ENCODE measurements at regions not wholly inside any gene's neighbourhood (a gene's known extent, or its start where the extent isn't known, plus 50 kb on each side); places are given as distances from the start of the nearest gene placed in this dataset.

- DNase-seq (ENCODE audit: low spot score): no peak
Measured at GRCh38 chr3:24843955-24844354, 349.3 kb upstream of the THRB start.

GRCh38 chr3:24845524-24846155 is 351.0 kb upstream of the THRB start:
- no peak for DNase-seq (ENCODE audit: low spot score)

GRCh38 chr3:24846286-24846860 is 351.7 kb upstream of the THRB start:
- DNase-seq (ENCODE audit: low spot score): no peak

- DNase-seq (ENCODE audit: low spot score): no peak
Measured at GRCh38 chr3:24850245-24850644, 355.6 kb upstream of the THRB start.

- DNase-seq (ENCODE audit: low spot score): no peak
Measured at GRCh38 chr3:24853685-24854490, 359.2 kb upstream of the THRB start.

- DNase-seq (ENCODE audit: low spot score): no peak
Measured at GRCh38 chr3:24854748-24855147, 360.1 kb upstream of the THRB start.

- no peak for DNase-seq (ENCODE audit: low spot score)
Measured at GRCh38 chr3:24857945-24858344, 363.3 kb upstream of the THRB start.

GRCh38 chr3:24863215-24863614 is 368.6 kb upstream of the THRB start:
- no peak for DNase-seq (ENCODE audit: low spot score)

GRCh38 chr3:24867783-24868182 is 373.1 kb upstream of the THRB start:
- DNase-seq (ENCODE audit: low spot score): peak; percentile 10

- DNase-seq (ENCODE audit: low spot score): no peak
Measured at GRCh38 chr3:24881239-24881638, 386.6 kb upstream of the THRB start.

GRCh38 chr3:24886501-24886900 is 391.9 kb upstream of the THRB start:
- no peak for DNase-seq (ENCODE audit: low spot score)

- no peak for DNase-seq (ENCODE audit: low spot score)
Measured at GRCh38 chr3:24890012-24890411, 395.4 kb upstream of the THRB start.

GRCh38 chr3:24899373-24899772 is 404.7 kb upstream of the THRB start:
- no peak for DNase-seq (ENCODE audit: low spot score)

GRCh38 chr3:24899901-24900603 is 405.4 kb upstream of the THRB start:
- DNase-seq (ENCODE audit: low spot score): no peak

- DNase-seq (ENCODE audit: low spot score): no peak
Measured at GRCh38 chr3:24905266-24905665, 410.6 kb upstream of the THRB start.

- no peak for DNase-seq (ENCODE audit: low spot score)
Measured at GRCh38 chr3:24907106-24907505, 412.5 kb upstream of the THRB start.

- DNase-seq (ENCODE audit: low spot score): no peak
Measured at GRCh38 chr3:24911076-24911475, 416.4 kb upstream of the THRB start.

GRCh38 chr3:24915639-24916038 is 421.0 kb upstream of the THRB start:
- no peak for DNase-seq (ENCODE audit: low spot score)

- no peak for DNase-seq (ENCODE audit: low spot score)
Measured at GRCh38 chr3:24917908-24918307, 423.3 kb upstream of the THRB start.

- DNase-seq (ENCODE audit: low spot score): no peak
Measured at GRCh38 chr3:24923570-24923969, 428.9 kb upstream of the THRB start.

GRCh38 chr3:24929521-24929920 is 434.9 kb upstream of the THRB start:
- DNase-seq (ENCODE audit: low spot score): no peak

GRCh38 chr3:24933401-24933800 is 438.8 kb upstream of the THRB start:
- DNase-seq (ENCODE audit: low spot score): no peak

- DNase-seq (ENCODE audit: low spot score): no peak
Measured at GRCh38 chr3:24936574-24936973, 441.9 kb upstream of the THRB start.

Data from Ammon's horn (tissue), 1 donor.